ENCODE measurements at regions not wholly inside any gene's neighbourhood (a gene's known extent, or its start where the extent isn't known, plus 50 kb on each side); places are given as distances from the start of the nearest gene placed in this dataset.

GRCh38 chr5:30659417-30659816 lies 534.1 kb upstream of the CDH6 start:
- TF ChIP-seq CTCF (IDR thresholded peaks at IDR 0.05) (no peak), POLR2A (IDR thresholded peaks at IDR 0.05) (no peak)

Measured in testis (tissue), 2 donors.